GM12878 (cell line): ENCODE measurements at regions not wholly inside any gene's neighbourhood (a gene's known extent, or its start where the extent isn't known, plus 50 kb on each side); places are given as distances from the start of the nearest gene placed in this dataset.

ENCODE experiments used
- ATAC-seq: fragments of 200-7000 bp; cut with Tn5 transposase; 3 replicates; pipeline ENCODE4 v1.9.1; 2020; ENCODE audit warnings: mild to moderate bottlenecking, moderate library complexity
- BruUV-seq: library from RNA; stranded (reverse); fragments of 400-500 nt; replicated peaks from 2 replicates; lab custom pipeline; 2021; lab: Mats Ljungman, UMichigan
- CTCF ChIA-PET: fragments of 300-600 bp; sonication (Branson Sonifier 250); formaldehyde crosslinking; extraction: SDS; loops from one replicate; lab custom pipeline; 2021; ENCODE audit warnings: inconsistent platforms; lab: Yijun Ruan, JAX
- POLR2A ChIA-PET: fragments of 350-600 bp; formaldehyde crosslinking; extraction: SDS; loops from one replicate; lab custom pipeline; 2021; ENCODE audit warnings: inconsistent platforms; lab: Charles Lee
- RAD21 ChIA-PET: fragments of 300-600 bp; sonication (Branson Sonifier 250); formaldehyde crosslinking; loops from one replicate; lab custom pipeline; 2023; ENCODE audit warnings: antibody characterized with exemption; ENCODE audit not compliant: unreplicated experiment; lab: Charles Lee
- SMC1A ChIA-PET: fragments of 300-600 bp; sonication (Branson Sonifier 250); formaldehyde crosslinking; loops from one replicate; lab custom pipeline; 2023; ENCODE audit not compliant: unreplicated experiment, uncharacterized antibody; lab: Charles Lee
- DNase-seq: peaks from one replicate; pipeline ENCODE4 v3.0.0-alpha.2; 2011; ENCODE audit warnings: low read depth, low spot score
- FAIRE-seq: peaks from 3 replicates; lab custom pipeline; 2011; peaks lifted over from hg19 to GRCh38; lab: Jason Lieb, UNC
- H2AFZ ChIP-seq: 2 replicates; pipeline ENCODE4 v1.6.0; 2011; ENCODE audit warnings: low read depth, low read length, control low read depth; ENCODE audit not compliant: control insufficient read depth
- H3K27ac ChIP-seq: 2 replicates; pipeline ENCODE4 v1.5.1; 2011; ENCODE audit warnings: control low read depth; ENCODE audit not compliant: control insufficient read depth, insufficient read depth
- H3K27me3 ChIP-seq, 2 experiments: replicated peaks in 1 of 2; 2 replicates each; pipeline versions ENCODE4 v1.6.0 to v1.6.1; 2011; ENCODE audit warnings: low read length in 1 of 2; ENCODE audit not compliant: control insufficient read depth in 2 of 2, insufficient read depth in 2 of 2
- H3K36me3 ChIP-seq, 2 experiments: 2 replicates each; pipeline ENCODE4 v1.5.1; 2011; ENCODE audit warnings: low read length in 1 of 2; ENCODE audit not compliant: control insufficient read depth in 2 of 2, insufficient read depth in 2 of 2
- H3K4me1 ChIP-seq: 2 replicates; pipeline ENCODE4 v1.6.1; 2011; ENCODE audit warnings: mild to moderate bottlenecking, low read length, moderate library complexity, mixed read lengths; ENCODE audit not compliant: control insufficient read depth, insufficient read depth
- H3K4me2 ChIP-seq: 2 replicates; pipeline ENCODE4 v1.6.0; 2011; ENCODE audit warnings: control low read depth; ENCODE audit not compliant: control insufficient read depth, insufficient read depth
- H3K4me3 ChIP-seq: fragments of 200-600 bp; sonication (generic); 2 replicates; pipeline ENCODE4 v1.5.1; 2016
- H3K79me2 ChIP-seq: 2 replicates; pipeline ENCODE4 v1.6.0; 2011; ENCODE audit warnings: low read length; ENCODE audit not compliant: control insufficient read depth, insufficient read depth
- H3K9ac ChIP-seq: 2 replicates; pipeline ENCODE4 v1.8.0; 2011; ENCODE audit warnings: low read length, control low read depth, mixed read lengths; ENCODE audit not compliant: control insufficient read depth, insufficient read depth
- H3K9me3 ChIP-seq: replicated peaks from 3 replicates; pipeline ENCODE4 v1.5.1; 2011; ENCODE audit warnings: mild to moderate bottlenecking, low read length; ENCODE audit not compliant: control insufficient read depth, insufficient read depth
- H4K20me1 ChIP-seq: 2 replicates; pipeline ENCODE4 v1.6.0; 2011; ENCODE audit not compliant: control insufficient read depth, insufficient read depth
- ATF7 ChIP-seq: fragments of 450-650 bp; IDR thresholded peaks from 2 replicates; pipeline ENCODE4 v1.6.1; 2016; ENCODE audit warnings: low read depth, mild to moderate bottlenecking
- CBFB ChIP-seq: IDR thresholded peaks from 2 replicates; pipeline ENCODE4 v1.6.1; 2016; ENCODE audit warnings: antibody characterized with exemption, low read depth
- CBX5 ChIP-seq: sonication (generic); IDR thresholded peaks from 2 replicates; pipeline ENCODE4 v1.6.1; 2016; ENCODE audit warnings: low read depth, moderate library complexity, mild to moderate bottlenecking, inconsistent platforms
- CEBPB ChIP-seq, 2 experiments: fragments of 150-350 bp in 1 of 2; IDR thresholded peaks; 2 replicates each; pipeline ENCODE4 v1.6.1; 2012 to 2014; ENCODE audit warnings: low read depth in 2 of 2, low read length in 2 of 2, borderline replicate concordance in 1 of 2, inconsistent platforms in 1 of 2
- EZH2 ChIP-seq: IDR thresholded peaks from 2 replicates; pipeline ENCODE4 v1.6.1; 2012; ENCODE audit warnings: low read depth, mild to moderate bottlenecking, control low read depth, inconsistent platforms, low read length, borderline replicate concordance; ENCODE audit not compliant: control insufficient read depth
- MXI1 ChIP-seq: fragments of 150-350 bp; IDR thresholded peaks from 2 replicates; pipeline ENCODE4 v1.6.1; 2011; ENCODE audit warnings: low read depth, mild to moderate bottlenecking, inconsistent platforms, low read length, improper control_type of control experiment
- NR2C2 ChIP-seq: IDR thresholded peaks from 2 replicates; pipeline ENCODE4 v1.6.1; 2011; ENCODE audit warnings: borderline replicate concordance, low read depth; ENCODE audit not compliant: control insufficient read depth, insufficient read length
- TCF3 ChIP-seq: IDR thresholded peaks from 2 replicates; pipeline ENCODE4 v1.6.1; 2012; ENCODE audit warnings: low read depth, mild to moderate bottlenecking, low read length, borderline replicate concordance; ENCODE audit not compliant: insufficient read depth
- ZNF274 ChIP-seq: IDR thresholded peaks from one replicate; pipeline ENCODE4 v1.8.0; 2011; ENCODE audit not compliant: insufficient read length, insufficient read depth
- WGBS: methylation state at CpG from one replicate; pipeline ENCODE4 v1.1.6; 2016; ENCODE audit warnings: low lambda C conversion rate; ENCODE audit not compliant: insufficient replicate concordance, insufficient coverage; ENCODE audit errors: missing lambda C conversion rate; 5-methylcytosine and 5-hydroxymethylcytosine counted together
- in situ Hi-C: fragments of 300-500 bp; cut with MboI; formaldehyde crosslinking; loops from 9 replicates; pipeline ENCODE4 v1.14.3; 2018; ENCODE audit warnings: mixed read lengths
- intact Hi-C: fragments of 100-400 bp; cut with micrococcal nuclease; formaldehyde crosslinking; loops from one replicate; pipeline ENCODE4 v1.14.2; 2022; ENCODE audit not compliant: unreplicated experiment
- TF ChIP-seq, protein P1 (sequence below): fragments of 450-650 bp; formaldehyde crosslinking; IDR thresholded peaks from 2 replicates; pipeline ENCODE4 v1.4.0; 2022; ENCODE audit warnings: mild to moderate bottlenecking, moderate library complexity
- TF ChIP-seq, protein P2 (sequence below): fragments of 450-650 bp; IDR thresholded peaks from 2 replicates; pipeline ENCODE4 v1.6.1; 2017; ENCODE audit warnings: mild to moderate bottlenecking, moderate library complexity

DNA sequence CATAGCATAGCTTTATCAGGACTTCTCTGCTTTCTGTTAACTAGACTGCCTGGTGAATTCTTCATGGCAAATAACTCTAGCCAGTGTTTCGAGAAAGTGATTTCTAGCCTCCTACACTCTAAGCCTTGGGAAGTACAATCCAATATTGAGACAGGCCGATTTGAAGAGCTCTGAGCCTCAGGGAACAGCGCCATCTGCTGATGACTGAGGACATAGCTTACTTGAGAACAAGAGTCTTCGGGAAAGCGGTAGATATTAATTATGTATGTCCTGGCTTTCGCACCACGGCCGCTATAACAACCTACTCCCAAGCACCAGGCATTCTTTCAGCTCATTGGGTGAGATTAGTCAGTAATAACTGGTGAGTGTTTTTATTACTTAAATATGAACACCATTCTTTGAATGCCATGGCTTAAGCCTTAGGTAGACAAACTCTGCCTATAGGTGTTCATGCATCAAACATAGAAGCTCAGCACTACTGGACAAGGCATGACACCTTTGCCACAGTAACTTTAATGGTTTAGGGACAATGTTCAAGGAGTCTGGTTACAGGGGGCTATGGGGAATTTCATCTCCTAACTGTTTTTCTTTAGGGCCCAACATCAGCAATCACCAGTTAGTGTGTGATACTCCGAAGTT lies 518.6 kb downstream of the BMP2 start (continued):
- TF ChIP-seq CBFB, result no peak

DNA sequence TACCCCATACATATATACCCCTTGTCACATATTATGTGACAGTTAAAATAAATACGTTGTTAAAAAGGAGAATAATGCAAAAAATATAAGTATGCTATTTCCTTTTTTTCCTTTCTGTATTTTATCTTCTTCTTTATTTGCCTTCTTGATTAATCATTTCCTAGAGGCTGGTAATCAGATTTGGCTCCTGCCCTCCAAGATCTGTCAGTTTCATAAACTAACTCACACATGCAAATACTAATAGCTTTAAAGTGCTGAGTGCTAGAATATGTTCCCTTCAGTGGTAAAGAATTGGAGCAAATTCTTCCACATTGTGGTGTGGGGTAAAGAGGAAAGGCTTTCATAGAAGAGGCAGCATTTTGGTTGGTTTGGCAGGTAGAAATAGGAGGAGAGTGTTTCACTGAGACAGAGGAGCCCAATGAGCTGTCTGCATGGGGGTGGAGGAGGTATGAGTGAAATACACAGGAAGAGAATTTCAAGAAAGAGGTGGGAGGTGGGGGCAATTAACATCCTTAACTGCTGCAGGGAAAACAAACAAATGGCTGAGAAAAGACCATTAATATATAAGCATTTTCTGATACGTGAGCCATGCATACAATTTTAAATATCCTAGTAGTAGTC lies 523.9 kb downstream of the BMP2 start:
- ATAC-seq, result no peak
- in situ Hi-C loops, result loop anchor here (25.0 kb wide), 1 partner anchor 529 kb away; the partner anchor contains the start of gene BMP2
- SMC1A ChIA-PET, result interaction anchor here (0.7 to 1.2 kb wide), 7 partner anchors 10 to 547 kb away, joined by 3 to 4 read pairs (median 3); no protein-coding TSS in a partner anchor
- TF ChIP-seq, protein P1, sequence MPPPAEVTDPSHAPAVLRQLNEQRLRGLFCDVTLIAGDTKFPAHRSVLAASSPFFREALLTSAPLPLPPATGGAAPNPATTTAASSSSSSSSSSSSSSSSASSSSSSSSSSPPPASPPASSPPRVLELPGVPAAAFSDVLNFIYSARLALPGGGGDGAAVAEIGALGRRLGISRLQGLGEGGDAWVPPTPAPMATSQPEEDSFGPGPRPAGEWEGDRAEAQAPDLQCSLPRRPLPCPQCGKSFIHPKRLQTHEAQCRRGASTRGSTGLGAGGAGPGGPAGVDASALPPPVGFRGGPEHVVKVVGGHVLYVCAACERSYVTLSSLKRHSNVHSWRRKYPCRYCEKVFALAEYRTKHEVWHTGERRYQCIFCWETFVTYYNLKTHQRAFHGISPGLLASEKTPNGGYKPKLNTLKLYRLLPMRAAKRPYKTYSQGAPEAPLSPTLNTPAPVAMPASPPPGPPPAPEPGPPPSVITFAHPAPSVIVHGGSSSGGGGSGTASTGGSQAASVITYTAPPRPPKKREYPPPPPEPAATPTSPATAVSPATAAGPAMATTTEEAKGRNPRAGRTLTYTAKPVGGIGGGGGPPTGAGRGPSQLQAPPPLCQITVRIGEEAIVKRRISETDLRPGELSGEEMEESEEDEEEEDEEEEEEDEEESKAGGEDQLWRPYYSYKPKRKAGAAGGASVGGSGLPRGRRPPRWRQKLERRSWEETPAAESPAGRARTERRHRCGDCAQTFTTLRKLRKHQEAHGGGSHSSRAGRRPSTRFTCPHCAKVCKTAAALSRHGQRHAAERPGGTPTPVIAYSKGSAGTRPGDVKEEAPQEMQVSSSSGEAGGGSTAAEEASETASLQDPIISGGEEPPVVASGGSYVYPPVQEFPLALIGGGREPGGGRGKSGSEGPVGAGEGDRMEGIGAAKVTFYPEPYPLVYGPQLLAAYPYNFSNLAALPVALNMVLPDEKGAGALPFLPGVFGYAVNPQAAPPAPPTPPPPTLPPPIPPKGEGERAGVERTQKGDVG (CRISPR knock-in tag), result no peak
- TF ChIP-seq, protein P2, sequence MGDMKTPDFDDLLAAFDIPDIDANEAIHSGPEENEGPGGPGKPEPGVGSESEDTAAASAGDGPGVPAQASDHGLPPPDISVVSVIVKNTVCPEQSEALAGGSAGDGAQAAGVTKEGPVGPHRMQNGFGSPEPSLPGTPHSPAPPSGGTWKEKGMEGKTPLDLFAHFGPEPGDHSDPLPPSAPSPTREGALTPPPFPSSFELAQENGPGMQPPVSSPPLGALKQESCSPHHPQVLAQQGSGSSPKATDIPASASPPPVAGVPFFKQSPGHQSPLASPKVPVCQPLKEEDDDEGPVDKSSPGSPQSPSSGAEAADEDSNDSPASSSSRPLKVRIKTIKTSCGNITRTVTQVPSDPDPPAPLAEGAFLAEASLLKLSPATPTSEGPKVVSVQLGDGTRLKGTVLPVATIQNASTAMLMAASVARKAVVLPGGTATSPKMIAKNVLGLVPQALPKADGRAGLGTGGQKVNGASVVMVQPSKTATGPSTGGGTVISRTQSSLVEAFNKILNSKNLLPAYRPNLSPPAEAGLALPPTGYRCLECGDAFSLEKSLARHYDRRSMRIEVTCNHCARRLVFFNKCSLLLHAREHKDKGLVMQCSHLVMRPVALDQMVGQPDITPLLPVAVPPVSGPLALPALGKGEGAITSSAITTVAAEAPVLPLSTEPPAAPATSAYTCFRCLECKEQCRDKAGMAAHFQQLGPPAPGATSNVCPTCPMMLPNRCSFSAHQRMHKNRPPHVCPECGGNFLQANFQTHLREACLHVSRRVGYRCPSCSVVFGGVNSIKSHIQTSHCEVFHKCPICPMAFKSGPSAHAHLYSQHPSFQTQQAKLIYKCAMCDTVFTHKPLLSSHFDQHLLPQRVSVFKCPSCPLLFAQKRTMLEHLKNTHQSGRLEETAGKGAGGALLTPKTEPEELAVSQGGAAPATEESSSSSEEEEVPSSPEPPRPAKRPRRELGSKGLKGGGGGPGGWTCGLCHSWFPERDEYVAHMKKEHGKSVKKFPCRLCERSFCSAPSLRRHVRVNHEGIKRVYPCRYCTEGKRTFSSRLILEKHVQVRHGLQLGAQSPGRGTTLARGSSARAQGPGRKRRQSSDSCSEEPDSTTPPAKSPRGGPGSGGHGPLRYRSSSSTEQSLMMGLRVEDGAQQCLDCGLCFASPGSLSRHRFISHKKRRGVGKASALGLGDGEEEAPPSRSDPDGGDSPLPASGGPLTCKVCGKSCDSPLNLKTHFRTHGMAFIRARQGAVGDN, result no peak
- TF ChIP-seq CBX5 (no peak), CEBPB (IDR thresholded peaks at IDR 0.05; ENCODE audit: borderline replicate concordance in 1 of 2, low read depth in 2 of 2, low read length in 2 of 2) (no peak), EZH2 (no peak), ATF7 (no peak), MXI1 (no peak), NR2C2 (no peak), TCF3 (no peak), ZNF274 (no peak)

More for the DNA sequence above, 523.9 kb downstream of the BMP2 start:
- H3K9ac ChIP-seq, result no peak overlapping the region
- no peaks in the 10 kb centered on the region for H3K4me1 ChIP-seq
- H4K20me1 ChIP-seq, result no peaks in the 10 kb centered on the region
- no peak for FAIRE-seq
- BruUV-seq, result no TSS peak
- WGBS, result 0% methylated on average over 2 of the region's 2 CpGs
- no peaks in the 10 kb centered on the region for H3K9me3 ChIP-seq
- intact Hi-C loops, result no loop called here
- ChIA-PET RAD21 (no interaction called here), POLR2A (no interaction called here), CTCF (interaction anchor here (0.9 to 1.2 kb wide), 2 partner anchors 19 to 525 kb away, joined by 4 read pairs; no protein-coding TSS in a partner anchor)
- no peak overlapping the region for H2AFZ ChIP-seq
- no peak overlapping the region for H3K27ac ChIP-seq
- H3K4me2 ChIP-seq, result no peak overlapping the region
- H3K27me3 ChIP-seq, result no peaks in the 10 kb centered on the region
- no peak overlapping the region for H3K4me3 ChIP-seq
- H3K79me2 ChIP-seq, result no peaks in the 10 kb centered on the region
- no peaks in the 10 kb centered on the region for H3K36me3 ChIP-seq
- no peak for DNase-seq
